SU-DHL-6 (cell line): ENCODE measurements at regions not wholly inside any gene's neighbourhood (a gene's known extent, or its start where the extent isn't known, plus 50 kb on each side); places are given as distances from the start of the nearest gene placed in this dataset.

ENCODE experiments used
- CTCF ChIP-seq: fragments of 200-600 bp; sonication (generic); IDR thresholded peaks from one replicate; pipeline ENCODE4 v1.5.1; 2017; ENCODE audit warnings: antibody characterized with exemption, mild to moderate bottlenecking, low read length, moderate library complexity; ENCODE audit not compliant: insufficient read depth, poor library complexity, severe bottlenecking
- EZH2phosphoT487 ChIP-seq: fragments of 200-600 bp; sonication (generic), shearing (Covaris generic); conservative IDR thresholded peaks from 2 replicates; pipeline ENCODE4 v1.6.1; 2018; ENCODE audit warnings: mild to moderate bottlenecking, antibody characterized with exemption, low read length, moderate library complexity, mixed read lengths

GRCh38 chr5:125189531-125189941 lies 443.1 kb upstream of the ZNF608 start:
- TF ChIP-seq CTCF = no peak
- TF ChIP-seq EZH2phosphoT487 = no peak
